ENCODE measurements at regions not wholly inside any gene's neighbourhood (a gene's known extent, or its start where the extent isn't known, plus 50 kb on each side); places are given as distances from the start of the nearest gene placed in this dataset.
"Not testable (repeated sequence)": the region's sequence is repeated elsewhere in the genome, so short reads cannot be mapped to it uniquely, and the experiment has no call there.

GRCh38 chr10:109809954-109810353, 113.4 kb downstream of the XPNPEP1 start:
- H3K4me3 ChIP-seq (ENCODE audit: low read depth in 1 of 2, low read length in 1 of 2); H3K27me3 ChIP-seq; H3K9me3 ChIP-seq; H3K4me1 ChIP-seq (ENCODE audit: control insufficient read depth in 1 of 2, insufficient read depth in 1 of 2, low read depth in 1 of 2, low read length in 1 of 2); H3K27ac ChIP-seq; H3K36me3 ChIP-seq: not testable (repeated sequence)

- H3K4me1 ChIP-seq (ENCODE audit: control insufficient read depth in 1 of 2, insufficient read depth in 1 of 2, low read depth in 1 of 2, low read length in 1 of 2); H3K27me3 ChIP-seq; H3K36me3 ChIP-seq; H3K9me3 ChIP-seq; H3K4me3 ChIP-seq (ENCODE audit: low read depth in 1 of 2, low read length in 1 of 2); H3K27ac ChIP-seq: not testable (repeated sequence)
These were observed 122.1 kb downstream of the XPNPEP1 start for GRCh38 chr10:109801191-109801590.

GRCh38 chr10:109790647-109791046, 132.7 kb downstream of the XPNPEP1 start:
- Histone ChIP-seq H3K4me3 (ENCODE audit: low read depth in 1 of 2, low read length in 1 of 2) (no peak overlapping the region), H3K9me3 (no peaks in the 10 kb centered on the region), H3K4me1 (ENCODE audit: control insufficient read depth in 1 of 2, insufficient read depth in 1 of 2, low read depth in 1 of 2, low read length in 1 of 2) (no peaks in the 10 kb centered on the region), H3K27ac (no peak overlapping the region), H3K27me3 (no peaks in the 10 kb centered on the region), H3K36me3 (no peaks in the 10 kb centered on the region)
- no peak for TF ChIP-seq CTCF (IDR thresholded peaks at IDR 0.05)

- Histone ChIP-seq H3K27ac (no peak overlapping the region), H3K36me3 (no peaks in the 10 kb centered on the region), H3K4me3 (ENCODE audit: low read depth in 1 of 2, low read length in 1 of 2) (no peak overlapping the region)
These were observed 139.1 kb downstream of the XPNPEP1 start for GRCh38 chr10:109784236-109784635.

GRCh38 chr10:109783286-109783685, 140.0 kb downstream of the XPNPEP1 start:
- no peaks in the 10 kb centered on the region for H3K36me3 ChIP-seq
- TF ChIP-seq CTCF (IDR thresholded peaks at IDR 0.05) = no peak

More at GRCh38 chr10:109784236-109784635, 139.1 kb downstream of the XPNPEP1 start:
- Histone ChIP-seq H3K27me3 (no peaks in the 10 kb centered on the region), H3K9me3 (no peaks in the 10 kb centered on the region), H3K4me1 (ENCODE audit: control insufficient read depth in 1 of 2, insufficient read depth in 1 of 2, low read depth in 1 of 2, low read length in 1 of 2) (no peaks in the 10 kb centered on the region)
- TF ChIP-seq CTCF (IDR thresholded peaks at IDR 0.05) = no peak

GRCh38 chr10:109780997-109781396, 142.3 kb downstream of the XPNPEP1 start:
- no peak overlapping the region for H3K27ac ChIP-seq
- H3K36me3 ChIP-seq = no peaks in the 10 kb centered on the region
- H3K4me1 ChIP-seq (ENCODE audit: control insufficient read depth in 1 of 2, insufficient read depth in 1 of 2, low read depth in 1 of 2, low read length in 1 of 2) = no peaks in the 10 kb centered on the region
- no peaks in the 10 kb centered on the region for H3K27me3 ChIP-seq
- H3K4me3 ChIP-seq (ENCODE audit: low read depth in 1 of 2, low read length in 1 of 2) = no peak overlapping the region
- TF ChIP-seq CTCF (IDR thresholded peaks at IDR 0.05) = no peak
- H3K9me3 ChIP-seq = no peaks in the 10 kb centered on the region

More at GRCh38 chr10:109783286-109783685, 140.0 kb downstream of the XPNPEP1 start:
- no peak overlapping the region for H3K4me3 ChIP-seq (ENCODE audit: low read depth in 1 of 2, low read length in 1 of 2)
- no peaks in the 10 kb centered on the region for H3K9me3 ChIP-seq
- H3K27me3 ChIP-seq = no peaks in the 10 kb centered on the region
- no peaks in the 10 kb centered on the region for H3K4me1 ChIP-seq (ENCODE audit: control insufficient read depth in 1 of 2, insufficient read depth in 1 of 2, low read depth in 1 of 2, low read length in 1 of 2)
- no peak overlapping the region for H3K27ac ChIP-seq

GRCh38 chr10:109778993-109779392, 144.3 kb downstream of the XPNPEP1 start:
- no peak for TF ChIP-seq CTCF (IDR thresholded peaks at IDR 0.05)
- H3K4me3 ChIP-seq (ENCODE audit: low read depth in 1 of 2, low read length in 1 of 2) = no peak overlapping the region
- H3K27ac ChIP-seq = no peak overlapping the region
- H3K36me3 ChIP-seq = no peaks in the 10 kb centered on the region
- no peaks in the 10 kb centered on the region for H3K4me1 ChIP-seq (ENCODE audit: control insufficient read depth in 1 of 2, insufficient read depth in 1 of 2, low read depth in 1 of 2, low read length in 1 of 2)
- no peaks in the 10 kb centered on the region for H3K9me3 ChIP-seq
- H3K27me3 ChIP-seq = no peaks in the 10 kb centered on the region
